Stomach (tissue), 4 donors: ENCODE measurements at regions not wholly inside any gene's neighbourhood (a gene's known extent, or its start where the extent isn't known, plus 50 kb on each side); places are given as distances from the start of the nearest gene placed in this dataset.

Experiments used
- CTCF ChIP-seq, 7 experiments: fragments of 450-650 bp in 4 of 7; fragments of 200-600 bp in 3 of 7; sonication (generic) in 3 of 7; IDR thresholded peaks; one replicate each; pipeline ENCODE4 v1.5.1; 2016 to 2019; ENCODE audit warnings: antibody characterized with exemption in 7 of 7, control low read depth in 2 of 7, mild to moderate bottlenecking in 1 of 7
- POLR2AphosphoS5 ChIP-seq, 3 donors: sonication (generic); formaldehyde crosslinking; IDR thresholded peaks; one replicate each; pipeline ENCODE4 v1.6.1; 2016; ENCODE audit warnings: antibody characterized with exemption in 3 of 3

- TF ChIP-seq POLR2AphosphoS5 (IDR thresholded peaks at IDR 0.05) (no peak), CTCF (IDR thresholded peaks at IDR 0.05) (no peak)
Measured at GRCh38 chr1:195568389-195568788, 1039.9 kb downstream of the KCNT2 start.
